H1 (cell line): ENCODE measurements at regions not wholly inside any gene's neighbourhood (a gene's known extent, or its start where the extent isn't known, plus 50 kb on each side); places are given as distances from the start of the nearest gene placed in this dataset.

Experiments used
- CTCF ChIA-PET: fragments of 300-600 bp; sonication (Branson Sonifier 250); formaldehyde crosslinking; loops from one replicate; lab custom pipeline; 2021; ENCODE audit not compliant: partially characterized antibody; lab: Charles Lee
- POLR2A ChIA-PET: fragments of 300-600 bp; sonication (Branson Sonifier 250); formaldehyde crosslinking; loops from one replicate; lab custom pipeline; 2021; ENCODE audit warnings: inconsistent platforms; ENCODE audit not compliant: partially characterized antibody; lab: Charles Lee
- DNase-seq, 2 experiments: peaks; one replicate each; pipeline versions ENCODE4 v3.0.0 to v3.0.0-alpha.2; 2010 to 2022; ENCODE audit warnings: low spot score in 2 of 2, low read depth in 1 of 2, mixed read lengths in 1 of 2
- FAIRE-seq: peaks from 2 replicates; lab custom pipeline; 2011; peaks lifted over from hg19 to GRCh38; lab: Jason Lieb, UNC
- H2AFZ ChIP-seq: 2 replicates; pipeline ENCODE4 v1.8.1; 2012; ENCODE audit warnings: low read length, inconsistent platforms
- H2AK5ac ChIP-seq: 2 replicates; pipeline ENCODE4 v1.6.1; 2013; ENCODE audit warnings: low read depth, low read length
- H2BK120ac ChIP-seq: replicated peaks from 2 replicates; pipeline ENCODE3; 2013; ENCODE audit warnings: low read depth, low read length, inconsistent platforms
- H2BK12ac ChIP-seq: 2 replicates; pipeline ENCODE4 v1.6.1; 2013; ENCODE audit warnings: low read depth, low read length
- H2BK15ac ChIP-seq: 2 replicates; pipeline ENCODE4 v1.6.1; 2013; ENCODE audit warnings: low read length
- H2BK20ac ChIP-seq: 2 replicates; pipeline ENCODE4 v1.6.1; 2013; ENCODE audit warnings: low read length
- H2BK5ac ChIP-seq: 2 replicates; pipeline ENCODE4 v1.6.1; 2013; ENCODE audit warnings: low read depth, low read length
- H3K14ac ChIP-seq: 2 replicates; pipeline ENCODE4 v1.6.1; 2013; ENCODE audit warnings: inconsistent platforms; ENCODE audit not compliant: insufficient read length
- H3K18ac ChIP-seq: 2 replicates; pipeline ENCODE4 v1.6.1; 2013; ENCODE audit warnings: low read length; ENCODE audit errors: extremely low read depth
- H3K23ac ChIP-seq: 2 replicates; pipeline ENCODE4 v1.6.1; 2013; ENCODE audit warnings: inconsistent platforms; ENCODE audit not compliant: insufficient read length
- H3K23me2 ChIP-seq: 2 replicates; pipeline ENCODE4 v1.6.1; 2013; ENCODE audit warnings: low read depth, low read length
- H3K27ac ChIP-seq: 2 replicates; pipeline ENCODE4 v1.6.1; 2011; ENCODE audit warnings: low read depth, low read length, inconsistent platforms
- H3K27me3 ChIP-seq, 4 experiments: replicated peaks in 1 of 4; 1 replicate in 1 of 4; 2 replicates in 3 of 4; pipeline versions ENCODE4 v1.6.1 to v1.8.1; 2011 to 2013; ENCODE audit warnings: low read length in 3 of 4, mild to moderate bottlenecking in 3 of 4, inconsistent platforms in 2 of 4, mixed read lengths in 2 of 4, moderate library complexity in 1 of 4; ENCODE audit not compliant: control insufficient read depth in 3 of 4, insufficient read depth in 3 of 4; ENCODE audit errors: extremely low read depth in 1 of 4
- H3K36me3 ChIP-seq, 4 experiments: 2 replicates each; pipeline versions ENCODE4 v1.6.1 to v1.8.1; 2011 to 2013; ENCODE audit warnings: mild to moderate bottlenecking in 4 of 4, low read length in 3 of 4, moderate library complexity in 2 of 4, control low read depth in 1 of 4, inconsistent platforms in 1 of 4; ENCODE audit not compliant: insufficient read depth in 4 of 4, control insufficient read depth in 2 of 4
- H3K4ac ChIP-seq: replicated peaks from 2 replicates; pipeline ENCODE3; 2013; ENCODE audit warnings: low read length, low read depth, mixed read lengths, inconsistent platforms; ENCODE audit not compliant: insufficient read length
- H3K4me1 ChIP-seq, 4 experiments: replicated peaks in 1 of 4; 1 replicate in 1 of 4; 2 replicates in 3 of 4; pipeline versions ENCODE4 v1.6.1 to v1.8.1; 2011 to 2013; ENCODE audit warnings: low read length in 3 of 4, inconsistent platforms in 2 of 4, mixed read lengths in 1 of 4; ENCODE audit not compliant: insufficient read depth in 4 of 4, control insufficient read depth in 3 of 4
- H3K4me2 ChIP-seq, 2 experiments: 2 replicates each; pipeline versions ENCODE4 v1.6.1 to v1.8.1; 2011 to 2013; ENCODE audit warnings: low read depth in 2 of 2, low read length in 2 of 2, control low read depth in 1 of 2, inconsistent platforms in 1 of 2, mild to moderate bottlenecking in 1 of 2; ENCODE audit not compliant: insufficient read depth in 1 of 2
- H3K4me3 ChIP-seq, 4 experiments: fragments of 200-600, 300-600 bp in 1 of 4; sonication (generic), shearing (Covaris generic), sonication (Bioruptor Twin) in 1 of 4; 2 replicates each; pipeline versions ENCODE4 v1.5.1 to v1.8.1; 2011 to 2016; ENCODE audit warnings: low read length in 4 of 4, low read depth in 3 of 4, control low read depth in 2 of 4, inconsistent platforms in 2 of 4, mild to moderate bottlenecking in 2 of 4, mixed read lengths in 1 of 4, moderate library complexity in 1 of 4; ENCODE audit not compliant: insufficient read depth in 2 of 4; ENCODE audit errors: extremely low read depth in 1 of 4
- H3K56ac ChIP-seq: replicated peaks from 2 replicates; pipeline ENCODE3; 2013; ENCODE audit warnings: low read depth, mild to moderate bottlenecking, mixed read lengths, low read length, inconsistent platforms; ENCODE audit not compliant: insufficient read length
- H3K79me1 ChIP-seq: 2 replicates; pipeline ENCODE4 v1.6.1; 2013; ENCODE audit warnings: low read depth, low read length, control low read depth
- H3K79me2 ChIP-seq, 2 experiments: 2 replicates each; pipeline versions ENCODE4 v1.6.1 to v1.8.1; 2012 to 2013; ENCODE audit warnings: low read length in 2 of 2, mild to moderate bottlenecking in 2 of 2, inconsistent platforms in 1 of 2; ENCODE audit not compliant: insufficient read depth in 2 of 2, control insufficient read depth in 1 of 2
- H3K9ac ChIP-seq, 4 experiments: replicated peaks in 1 of 4; 1 replicate in 1 of 4; 2 replicates in 3 of 4; pipeline versions ENCODE4 v1.6.1 to v1.8.1; 2011 to 2013; ENCODE audit warnings: low read depth in 3 of 4, low read length in 3 of 4, control low read depth in 2 of 4, mild to moderate bottlenecking in 2 of 4, moderate library complexity in 2 of 4, inconsistent platforms in 1 of 4; ENCODE audit errors: extremely low read depth in 1 of 4
- H3K9me3 ChIP-seq, 2 experiments: 2 replicates each; pipeline versions ENCODE4 v1.6.1 to v1.8.1; 2012 to 2013; ENCODE audit warnings: mild to moderate bottlenecking in 2 of 2, moderate library complexity in 2 of 2, control low read depth in 1 of 2, inconsistent platforms in 1 of 2, low read depth in 1 of 2, low read length in 1 of 2, mixed read lengths in 1 of 2; ENCODE audit not compliant: insufficient read depth in 2 of 2
- H4K20me1 ChIP-seq, 2 experiments: replicated peaks in 1 of 2; 2 replicates each; pipeline versions ENCODE3 to v1.8.1; 2011 to 2013; ENCODE audit warnings: inconsistent platforms in 2 of 2, low read length in 2 of 2, mild to moderate bottlenecking in 1 of 2; ENCODE audit not compliant: insufficient read depth in 2 of 2, control insufficient read depth in 1 of 2
- H4K5ac ChIP-seq: 2 replicates; pipeline ENCODE4 v1.6.1; 2013; ENCODE audit warnings: low read length, low read depth, mixed read lengths, inconsistent platforms; ENCODE audit not compliant: insufficient read length
- H4K8ac ChIP-seq: 2 replicates; pipeline ENCODE4 v1.8.0; 2013; ENCODE audit warnings: mild to moderate bottlenecking, moderate library complexity, low read length, inconsistent platforms; ENCODE audit not compliant: insufficient read depth; ENCODE audit errors: extremely low read depth
- H4K91ac ChIP-seq: replicated peaks from 2 replicates; pipeline ENCODE3; 2013; ENCODE audit warnings: low read length, mixed read lengths, inconsistent platforms; ENCODE audit not compliant: insufficient read length
- ATF3 ChIP-seq: IDR thresholded peaks from 2 replicates; pipeline ENCODE4 v1.6.1; 2011; ENCODE audit warnings: low read depth, mild to moderate bottlenecking, low read length; ENCODE audit not compliant: insufficient read depth
- CHD1 ChIP-seq: IDR thresholded peaks from 2 replicates; pipeline ENCODE4 v1.6.1; 2012; ENCODE audit warnings: low read depth, low read length, improper control_type of control experiment
- E2F6 ChIP-seq: IDR thresholded peaks from 2 replicates; pipeline ENCODE4 v1.6.1; 2012; ENCODE audit warnings: inconsistent platforms
- EGR1 ChIP-seq: IDR thresholded peaks from 2 replicates; pipeline ENCODE4 v1.6.1; 2011; ENCODE audit warnings: low read depth, low read length, borderline replicate concordance
- EP300 ChIP-seq, 2 experiments: IDR thresholded peaks; 1 replicate in 1 of 2; 2 replicates in 1 of 2; pipeline ENCODE4 v1.6.1; 2011 to 2012; ENCODE audit warnings: low read depth in 2 of 2, low read length in 2 of 2, mild to moderate bottlenecking in 2 of 2, borderline replicate concordance in 1 of 2, inconsistent platforms in 1 of 2, moderate library complexity in 1 of 2
- PHF8 ChIP-seq: fragments of 200-600 bp; sonication (generic); conservative IDR thresholded peaks from 2 replicates; pipeline ENCODE4 v1.7.1; 2012; ENCODE audit warnings: low read depth, mild to moderate bottlenecking, inconsistent platforms, low read length, moderate library complexity
- POLR2A ChIP-seq, 2 experiments: IDR thresholded peaks; 1 replicate in 1 of 2; 2 replicates in 1 of 2; pipeline ENCODE4 v1.6.1; 2011; ENCODE audit warnings: low read depth in 2 of 2, low read length in 2 of 2, mild to moderate bottlenecking in 2 of 2; ENCODE audit errors: control extremely low read depth in 1 of 2
- SIN3A ChIP-seq, 2 experiments: IDR thresholded peaks in 1 of 2; conservative IDR thresholded peaks in 1 of 2; 2 replicates each; pipeline ENCODE4 v1.6.1; 2011 to 2012; ENCODE audit warnings: low read length in 2 of 2, improper control_type of control experiment in 1 of 2, low read depth in 1 of 2, mild to moderate bottlenecking in 1 of 2
- SRF ChIP-seq: IDR thresholded peaks from 2 replicates; pipeline ENCODE4 v1.6.1; 2011; ENCODE audit warnings: mild to moderate bottlenecking, low read depth, low read length, moderate library complexity
- SUZ12 ChIP-seq: fragments of 200-600 bp; sonication (generic); IDR thresholded peaks from 2 replicates; pipeline ENCODE4 v1.6.1; 2012; ENCODE audit warnings: mild to moderate bottlenecking, inconsistent platforms, low read length, moderate library complexity, mixed read lengths
- TBP ChIP-seq: IDR thresholded peaks from 2 replicates; pipeline ENCODE4 v1.6.1; 2011; ENCODE audit warnings: low read depth, low read length, improper control_type of control experiment
- whole genome bisulfite sequencing, 2 experiments: shearing (Covaris generic) in 1 of 2; methylation state at CpG; one replicate each; pipeline versions ENCODE4 v1.1.6 to v1.1.7; 2013 to 2015; ENCODE audit warnings: low lambda C conversion rate in 2 of 2, mixed read lengths in 2 of 2, inconsistent platforms in 1 of 2, low coverage in 1 of 2, missing lambda C conversion rate in 1 of 2; ENCODE audit not compliant: insufficient replicate concordance in 2 of 2, insufficient coverage in 1 of 2, insufficient read length in 1 of 2; ENCODE audit errors: extremely low coverage in 1 of 2, missing lambda C conversion rate in 1 of 2; 5-methylcytosine and 5-hydroxymethylcytosine counted together
- TF ChIP-seq, protein P1 (sequence below): IDR thresholded peaks from 2 replicates; pipeline ENCODE4 v1.6.1; 2011; ENCODE audit warnings: low read length, improper control_type of control experiment

GRCh38 chr12:42730291-42730690 lies 140.7 kb upstream of the PRICKLE1 start:
- H3K4me2 ChIP-seq: no peak overlapping the region
- TF ChIP-seq SUZ12: no peak
- TF ChIP-seq EP300 (IDR thresholded peaks at IDR 0.05; ENCODE audit: borderline replicate concordance in 1 of 2, low read depth in 2 of 2, low read length in 2 of 2): no peak
- no peak for TF ChIP-seq TBP
- TF ChIP-seq POLR2A (IDR thresholded peaks at IDR 0.05; ENCODE audit: control extremely low read depth in 1 of 2, low read depth in 2 of 2, low read length in 2 of 2): no peak
- TF ChIP-seq ATF3: no peak
- no peak for TF ChIP-seq PHF8
- no peak for TF ChIP-seq EGR1
- TF ChIP-seq CHD1: no peak
- TF ChIP-seq E2F6: no peak
- no peak for TF ChIP-seq SIN3A (conservative IDR thresholded peaks at IDR 0.05 in 1 of 2, IDR thresholded peaks at IDR 0.05 in 1 of 2; ENCODE audit: low read depth in 1 of 2, low read length in 2 of 2)
- TF ChIP-seq SRF: no peak
- TF ChIP-seq, protein P1, sequence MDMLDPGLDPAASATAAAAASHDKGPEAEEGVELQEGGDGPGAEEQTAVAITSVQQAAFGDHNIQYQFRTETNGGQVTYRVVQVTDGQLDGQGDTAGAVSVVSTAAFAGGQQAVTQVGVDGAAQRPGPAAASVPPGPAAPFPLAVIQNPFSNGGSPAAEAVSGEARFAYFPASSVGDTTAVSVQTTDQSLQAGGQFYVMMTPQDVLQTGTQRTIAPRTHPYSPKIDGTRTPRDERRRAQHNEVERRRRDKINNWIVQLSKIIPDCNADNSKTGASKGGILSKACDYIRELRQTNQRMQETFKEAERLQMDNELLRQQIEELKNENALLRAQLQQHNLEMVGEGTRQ: no peak

More at GRCh38 chr12:42730291-42730690, 140.7 kb upstream of the PRICKLE1 start:
- Histone ChIP-seq H4K20me1 (no peaks in the 10 kb centered on the region), H3K36me3 (peaks cover 0 to 5% (median 0%) of the 10 kb centered on the region in 4 experiments; a peak in 1 of 8 replicates), H4K5ac (no peak overlapping the region), H3K14ac (no peak overlapping the region), H4K8ac (no peak overlapping the region), H3K9me3 (peaks cover 16 to 17% of the 10 kb centered on the region in 2 experiments), H3K56ac (no peak overlapping the region), H2BK15ac (no peak overlapping the region), H4K91ac (no peak overlapping the region), H3K4me3 (no peak overlapping the region), H2AK5ac (no peak overlapping the region), H3K23ac (no peak overlapping the region), H3K79me2 (no peaks in the 10 kb centered on the region), H2BK120ac (no peak overlapping the region), H2BK20ac (no peak overlapping the region), H3K18ac (no peak overlapping the region), H2BK5ac (no peak overlapping the region), H3K23me2 (no peaks in the 10 kb centered on the region), H2AFZ (no peak overlapping the region), H3K4me1 (no peaks in the 10 kb centered on the region), H3K79me1 (no peaks in the 10 kb centered on the region), H3K9ac (no peak overlapping the region), H3K27ac (no peak overlapping the region), H3K4ac (no peak overlapping the region), H2BK12ac (no peak overlapping the region), H3K27me3 (peaks cover 0 to 2% (median 0%) of the 10 kb centered on the region in 4 experiments; a peak in 1 of 7 replicates)
- WGBS, 2 experiments: 88% methylated on average over 4 of the region's 4 CpGs; no CpG with 5 or more reads in 1 of the 2 experiments
- POLR2A ChIA-PET: interaction anchor here (0.6 kb wide), 1 partner anchor 276 kb away, joined by 3 read pairs; no protein-coding TSS in a partner anchor
- CTCF ChIA-PET: interaction anchor here (1.1 kb wide), 1 partner anchor 32 kb away, joined by 3 read pairs; no protein-coding TSS in a partner anchor
- FAIRE-seq (no peak), DNase-seq (no peak)
